ENCODE measurements at regions not wholly inside any gene's neighbourhood (a gene's known extent, or its start where the extent isn't known, plus 50 kb on each side); places are given as distances from the start of the nearest gene placed in this dataset.

DNA sequence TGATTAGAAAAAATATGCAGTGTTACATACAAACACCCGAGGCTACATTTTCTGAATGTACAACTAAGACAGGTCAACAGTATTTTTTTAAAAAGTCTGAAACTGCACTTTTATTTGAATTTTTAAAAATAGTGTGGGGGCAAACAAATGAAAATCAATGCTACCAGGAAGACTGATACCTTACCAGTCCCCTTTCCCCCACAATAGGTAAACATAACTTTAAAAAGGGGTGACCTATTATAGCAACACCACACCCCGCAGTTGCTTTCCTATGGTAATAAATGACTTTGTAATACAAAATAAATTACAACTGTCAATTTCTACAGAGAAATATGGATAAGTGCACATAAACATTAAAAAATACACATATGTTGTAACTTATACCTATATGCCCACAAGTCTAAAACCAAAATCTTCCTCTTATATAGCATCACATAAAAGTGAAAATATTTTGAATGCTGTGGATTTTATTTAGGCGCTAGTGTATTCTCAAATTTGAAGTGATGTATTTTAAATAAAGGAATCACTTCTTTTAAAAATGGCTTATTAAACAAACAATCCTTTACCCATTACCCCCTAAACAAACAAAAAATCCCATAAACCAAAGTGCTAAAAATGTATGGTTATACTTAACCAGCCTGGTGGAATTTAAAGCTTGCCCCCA, 63.1 kb downstream of the KCNRG start:
- H3K4me2 ChIP-seq, result peak overlapping the region; percentile 98
- no TSS peak for BruUV-seq (replicated peaks)
- no peak for DNase-seq
- peaks cover 25% of the 10 kb centered on the region for H3F3A ChIP-seq (ENCODE audit: insufficient read depth, low read depth)
- H3K27ac ChIP-seq, result peak overlapping the region; percentile 76
- peaks cover 53% of the 10 kb centered on the region for H3K4me1 ChIP-seq (replicated peaks; ENCODE audit: insufficient read depth)
- H4K20me1 ChIP-seq (ENCODE audit: insufficient read depth), result no peaks in the 10 kb centered on the region; the same call in 1 of the 2 replicates
- H3K79me2 ChIP-seq (ENCODE audit: low read depth), result peaks cover 96% of the 10 kb centered on the region
- no peaks in the 10 kb centered on the region for H3K27me3 ChIP-seq (ENCODE audit: insufficient read depth, low read depth)
- ChIA-PET POLR2A (ENCODE audit: unreplicated experiment) (no interaction called here), CTCF (interaction anchor here (0.5 kb wide), 1 partner anchor 11 kb away, joined by 3 read pairs; no protein-coding TSS in a partner anchor)
- H3K9me2 ChIP-seq (ENCODE audit: insufficient read depth), result no peaks in the 10 kb centered on the region
- H3K36me3 ChIP-seq (ENCODE audit: low read depth), result 0 out of 2 replicates have a peak, but pooled peaks cover 15% of the 10 kb centered on the region
- peak overlapping the region; percentile 87 for H3K4me3 ChIP-seq
- H3K9me3 ChIP-seq (ENCODE audit: insufficient read depth, low read depth), result no peaks in the 10 kb centered on the region
- peak overlapping the region; percentile 55; the same call in 1 of the 2 replicates for H2AFZ ChIP-seq
- no peak for TF ChIP-seq EZH2 (IDR thresholded peaks at IDR 0.05; ENCODE audit: low read depth)
- intact Hi-C loops (cut with micrococcal nuclease; ENCODE audit: unreplicated experiment), result no loop called here

DNA sequence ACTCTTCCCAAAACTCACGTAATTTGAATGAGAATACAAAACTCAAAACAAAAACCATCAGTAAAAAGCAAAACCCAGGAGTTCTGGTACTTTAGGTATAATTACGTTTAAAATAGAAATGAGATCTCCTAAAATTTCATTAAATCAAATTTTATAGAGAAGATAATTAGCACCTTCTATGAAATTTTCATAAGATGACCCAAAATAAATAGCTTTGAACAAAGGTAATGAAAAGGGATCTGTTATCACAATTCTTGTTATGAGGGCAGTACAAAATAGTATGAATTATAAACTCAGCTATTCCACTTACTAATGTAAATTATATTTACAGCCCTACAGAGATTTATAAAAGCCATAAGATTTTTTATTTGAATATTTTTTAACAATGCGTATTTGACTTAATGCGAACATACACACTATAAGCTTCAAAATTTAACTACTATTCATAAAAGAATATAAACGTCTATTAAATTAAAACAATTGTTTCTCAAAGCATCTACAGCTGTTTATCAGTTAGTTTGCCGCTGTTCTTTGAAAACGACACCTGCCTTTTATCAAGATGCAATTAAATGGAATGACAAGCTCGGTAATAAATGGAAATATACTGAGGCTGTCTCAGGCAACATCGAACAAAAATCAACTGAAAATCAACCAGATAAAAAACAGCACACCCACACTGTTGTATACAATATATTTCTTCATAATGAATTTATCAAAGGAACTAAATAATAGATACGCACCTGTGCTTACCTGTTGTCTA, 63.8 kb downstream of the KCNRG start:
- H3K4me3 ChIP-seq, result peak overlapping the region; percentile 87
- no peaks in the 10 kb centered on the region; the same call in 1 of the 2 replicates for H4K20me1 ChIP-seq (ENCODE audit: insufficient read depth)
- peak overlapping the region; percentile 76 for H3K27ac ChIP-seq
- no peak for TF ChIP-seq EZH2 (IDR thresholded peaks at IDR 0.05; ENCODE audit: low read depth)
- TF ChIP-seq, protein P1, sequence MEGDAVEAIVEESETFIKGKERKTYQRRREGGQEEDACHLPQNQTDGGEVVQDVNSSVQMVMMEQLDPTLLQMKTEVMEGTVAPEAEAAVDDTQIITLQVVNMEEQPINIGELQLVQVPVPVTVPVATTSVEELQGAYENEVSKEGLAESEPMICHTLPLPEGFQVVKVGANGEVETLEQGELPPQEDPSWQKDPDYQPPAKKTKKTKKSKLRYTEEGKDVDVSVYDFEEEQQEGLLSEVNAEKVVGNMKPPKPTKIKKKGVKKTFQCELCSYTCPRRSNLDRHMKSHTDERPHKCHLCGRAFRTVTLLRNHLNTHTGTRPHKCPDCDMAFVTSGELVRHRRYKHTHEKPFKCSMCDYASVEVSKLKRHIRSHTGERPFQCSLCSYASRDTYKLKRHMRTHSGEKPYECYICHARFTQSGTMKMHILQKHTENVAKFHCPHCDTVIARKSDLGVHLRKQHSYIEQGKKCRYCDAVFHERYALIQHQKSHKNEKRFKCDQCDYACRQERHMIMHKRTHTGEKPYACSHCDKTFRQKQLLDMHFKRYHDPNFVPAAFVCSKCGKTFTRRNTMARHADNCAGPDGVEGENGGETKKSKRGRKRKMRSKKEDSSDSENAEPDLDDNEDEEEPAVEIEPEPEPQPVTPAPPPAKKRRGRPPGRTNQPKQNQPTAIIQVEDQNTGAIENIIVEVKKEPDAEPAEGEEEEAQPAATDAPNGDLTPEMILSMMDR (conservative IDR thresholded peaks at IDR 0.05), result no peak
- intact Hi-C loops (cut with micrococcal nuclease; ENCODE audit: unreplicated experiment), result no loop called here
- H3K9me3 ChIP-seq (ENCODE audit: insufficient read depth, low read depth), result no peaks in the 10 kb centered on the region
- BruUV-seq (replicated peaks), result no TSS peak
- DNase-seq, result no peak
- POLR2A ChIA-PET (ENCODE audit: unreplicated experiment), result no interaction called here
- H3K79me2 ChIP-seq (ENCODE audit: low read depth), result peaks cover 96% of the 10 kb centered on the region
- H3F3A ChIP-seq (ENCODE audit: insufficient read depth, low read depth), result peaks cover 25% of the 10 kb centered on the region
- H2AFZ ChIP-seq, result no peak overlapping the region
- H3K9me2 ChIP-seq (ENCODE audit: insufficient read depth), result no peaks in the 10 kb centered on the region
- peaks cover 58% of the 10 kb centered on the region for H3K4me1 ChIP-seq (replicated peaks; ENCODE audit: insufficient read depth)
- 0 out of 2 replicates have a peak, but pooled peaks cover 8% of the 10 kb centered on the region for H3K36me3 ChIP-seq (ENCODE audit: low read depth)
- no peaks in the 10 kb centered on the region for H3K27me3 ChIP-seq (ENCODE audit: insufficient read depth, low read depth)
- H3K4me2 ChIP-seq, result peak overlapping the region; percentile 98
- CTCF ChIA-PET, result no interaction called here

DNA sequence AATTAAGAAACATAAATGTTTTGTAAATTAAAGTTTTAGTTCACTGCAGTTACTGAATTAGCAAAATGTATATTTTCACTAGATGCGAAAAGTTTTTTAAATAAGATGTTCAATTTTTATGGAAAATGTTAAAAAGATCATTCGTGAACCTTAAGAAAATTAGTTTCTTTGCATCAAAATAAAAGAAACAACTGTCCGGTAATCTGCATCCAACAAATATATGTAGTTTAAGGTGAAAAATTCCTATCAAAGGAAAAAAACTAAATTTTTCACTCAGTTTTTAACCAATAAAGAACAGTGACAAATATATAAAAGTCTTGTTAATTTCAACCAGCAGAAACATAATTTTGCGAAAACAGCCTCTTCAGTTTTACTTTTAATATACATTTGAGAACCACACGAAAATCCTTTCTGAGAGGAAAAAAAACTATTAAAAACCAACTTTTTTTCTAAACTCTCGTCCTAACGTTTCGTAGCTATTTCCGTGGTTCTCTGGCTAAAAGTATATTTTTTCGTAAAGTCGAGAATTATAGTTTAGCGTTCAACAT, 64.5 kb downstream of the KCNRG start:
- Histone ChIP-seq H3K4me2 (peak overlapping the region; percentile 98), H3F3A (ENCODE audit: insufficient read depth, low read depth) (peaks cover 25% of the 10 kb centered on the region), H3K4me3 (peak overlapping the region; percentile 87), H3K79me2 (ENCODE audit: low read depth) (peaks cover 96% of the 10 kb centered on the region), H3K9me2 (ENCODE audit: insufficient read depth) (no peaks in the 10 kb centered on the region), H3K9me3 (ENCODE audit: insufficient read depth, low read depth) (no peaks in the 10 kb centered on the region), H3K27me3 (ENCODE audit: insufficient read depth, low read depth) (no peaks in the 10 kb centered on the region), H4K20me1 (ENCODE audit: insufficient read depth) (no peaks in the 10 kb centered on the region; the same call in 1 of the 2 replicates), H2AFZ (peak overlapping the region; percentile 83), H3K4me1 (replicated peaks; ENCODE audit: insufficient read depth) (peaks cover 58% of the 10 kb centered on the region), H3K36me3 (ENCODE audit: low read depth) (0 out of 2 replicates have a peak, but pooled peaks cover 5% of the 10 kb centered on the region), H3K27ac (peak overlapping the region; percentile 76)
- ChIA-PET POLR2A (ENCODE audit: unreplicated experiment) (no interaction called here), CTCF (no interaction called here)
- no TSS peak for BruUV-seq (replicated peaks)
- TF ChIP-seq, protein P1 (conservative IDR thresholded peaks at IDR 0.05), result no peak
- no peak for TF ChIP-seq EZH2 (IDR thresholded peaks at IDR 0.05; ENCODE audit: low read depth)
- DNase-seq, result no peak
- intact Hi-C loops (cut with micrococcal nuclease; ENCODE audit: unreplicated experiment), result loop anchor here (2.0 to 5.0 kb wide), 6 partner anchors 168 to 833 kb away; no protein-coding TSS in a partner anchor

Measured in PC-9 (cell line).